GM21737 (cell line): ENCODE measurements at regions not wholly inside any gene's neighbourhood (a gene's known extent, or its start where the extent isn't known, plus 50 kb on each side); places are given as distances from the start of the nearest gene placed in this dataset.

Source experiments
- ATAC-seq: cut with Tn5 transposase; IDR thresholded peaks from one replicate; pipeline ENCODE4 v1.9.1; 2021; ENCODE audit warnings: mild to moderate bottlenecking, moderate library complexity; ENCODE audit not compliant: unreplicated experiment

DNA sequence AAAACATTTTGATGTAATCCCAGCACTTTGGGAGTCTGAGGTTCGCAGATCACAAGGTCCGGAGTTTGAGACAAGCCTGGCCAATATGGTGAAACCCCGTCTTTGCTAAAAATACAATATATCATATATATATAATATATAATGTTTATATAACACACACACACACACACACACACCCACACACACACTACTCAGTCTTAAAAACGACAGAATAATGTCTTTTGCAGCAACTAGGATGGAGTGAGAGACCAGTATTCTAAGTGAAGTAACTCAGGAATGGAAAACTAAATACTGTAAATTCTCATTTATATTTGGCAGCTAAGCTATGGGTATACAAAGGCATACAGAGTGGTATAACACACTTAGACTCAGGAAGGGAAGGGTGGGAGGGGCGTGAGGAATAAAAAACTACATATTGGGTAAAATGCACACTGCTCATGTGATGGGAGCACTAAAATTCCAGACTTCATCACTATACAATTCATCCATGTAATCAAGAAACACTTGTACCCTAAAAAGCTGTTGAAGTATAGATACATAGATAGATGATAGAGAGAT, 231.2 kb upstream of the SEMA3A start:
- ATAC-seq: no peak

DNA sequence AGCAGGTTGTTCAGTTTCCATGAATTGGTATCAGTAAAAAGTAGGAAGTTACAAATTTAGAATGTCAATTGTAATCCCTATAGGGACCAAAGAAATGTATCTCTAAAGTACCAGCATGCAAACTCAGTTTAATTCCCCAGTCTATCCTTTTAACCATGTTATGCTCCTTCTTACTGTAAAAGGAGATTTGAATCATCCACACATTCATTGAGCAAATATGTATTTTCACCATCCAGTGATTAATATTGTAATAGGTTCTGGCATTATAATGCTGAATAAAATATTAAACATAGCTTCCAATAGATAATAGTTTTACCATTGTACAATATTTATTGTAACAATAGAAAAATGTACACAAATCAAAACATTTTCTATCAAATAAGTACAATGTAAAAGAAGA, 228.2 kb upstream of the SEMA3A start:
- ATAC-seq: no peak

GRCh38 chr7:84412161-84412969, 217.8 kb upstream of the SEMA3A start:
- no peak for ATAC-seq

GRCh38 chr7:84399661-84400060, 205.1 kb upstream of the SEMA3A start:
- no peak for ATAC-seq

DNA sequence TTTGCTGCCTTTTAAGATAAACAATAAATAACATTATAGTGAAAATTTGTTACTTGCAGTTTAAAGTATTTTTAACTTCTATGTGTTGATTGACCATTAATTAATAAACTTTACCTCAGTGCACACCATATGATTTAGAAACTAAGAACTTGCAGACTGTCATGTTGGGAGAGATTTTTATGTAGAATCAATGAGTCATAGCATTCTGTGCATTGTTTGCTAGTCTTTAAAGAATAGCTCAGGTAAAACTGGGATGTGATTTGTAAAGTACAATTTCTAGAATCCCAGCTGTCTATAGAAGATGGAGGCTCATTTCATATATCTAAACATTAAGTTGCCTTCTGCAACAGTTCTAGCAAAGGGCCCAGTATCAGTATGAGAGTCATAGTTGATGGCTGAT, 199.6 kb upstream of the SEMA3A start:
- no peak for ATAC-seq

DNA sequence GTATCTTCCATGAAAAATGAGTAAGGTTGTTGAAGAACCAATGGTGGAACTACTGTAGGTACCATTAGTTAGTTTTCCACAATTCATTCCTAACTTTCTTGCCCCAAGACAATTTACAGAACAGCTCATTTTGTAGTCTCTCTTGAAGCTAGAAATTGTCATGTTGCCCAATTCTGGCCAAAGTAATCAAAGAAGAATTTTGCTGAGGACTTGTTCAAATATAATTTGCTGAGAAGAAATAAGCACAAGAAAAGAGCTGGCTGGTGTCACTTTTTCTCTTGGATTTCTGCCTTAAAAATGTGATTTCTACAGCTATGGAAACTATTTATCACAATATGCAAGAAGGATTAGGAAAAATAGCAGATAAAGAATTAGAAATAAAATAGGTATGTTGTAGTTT, 199.2 kb upstream of the SEMA3A start:
- ATAC-seq: no peak

DNA sequence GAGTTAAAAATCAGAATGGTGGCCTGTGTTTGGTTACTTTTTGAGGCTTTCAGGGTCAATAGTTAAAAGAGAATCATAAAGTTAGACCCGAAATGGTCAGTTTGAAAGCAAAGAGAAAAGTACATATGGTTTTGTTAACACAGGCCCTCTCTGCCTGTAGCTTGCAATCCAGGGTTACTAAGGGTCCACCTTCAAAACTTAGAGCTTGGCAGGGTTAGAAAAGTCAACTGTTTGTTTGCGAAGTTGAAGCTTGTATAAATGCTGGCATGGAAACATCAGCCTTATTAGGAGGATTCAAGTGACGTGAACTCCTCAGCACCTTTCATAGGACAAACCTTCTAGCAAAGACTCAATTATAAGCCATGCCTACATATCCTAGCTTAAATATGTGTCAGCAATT, 196.3 kb upstream of the SEMA3A start:
- no peak for ATAC-seq

DNA sequence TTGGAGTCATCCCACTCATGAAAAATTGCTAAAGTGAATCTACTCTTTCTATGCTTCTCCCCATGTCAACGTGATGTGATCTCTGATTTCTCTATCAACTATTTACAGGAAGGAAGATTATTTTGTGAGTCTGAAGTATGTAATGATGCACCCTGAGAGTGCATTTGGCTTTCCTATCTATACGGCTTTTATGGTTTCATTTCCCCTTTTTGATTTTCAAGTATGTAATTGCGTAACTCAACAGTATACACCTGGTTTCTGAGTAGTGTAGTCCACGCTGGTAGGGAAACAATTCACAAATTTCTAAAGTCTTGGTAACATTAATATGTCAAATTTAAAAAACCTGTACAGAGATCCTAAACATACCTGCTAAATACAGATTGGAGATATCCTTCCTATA, 194.7 kb upstream of the SEMA3A start:
- peak; percentile 99 for ATAC-seq

DNA sequence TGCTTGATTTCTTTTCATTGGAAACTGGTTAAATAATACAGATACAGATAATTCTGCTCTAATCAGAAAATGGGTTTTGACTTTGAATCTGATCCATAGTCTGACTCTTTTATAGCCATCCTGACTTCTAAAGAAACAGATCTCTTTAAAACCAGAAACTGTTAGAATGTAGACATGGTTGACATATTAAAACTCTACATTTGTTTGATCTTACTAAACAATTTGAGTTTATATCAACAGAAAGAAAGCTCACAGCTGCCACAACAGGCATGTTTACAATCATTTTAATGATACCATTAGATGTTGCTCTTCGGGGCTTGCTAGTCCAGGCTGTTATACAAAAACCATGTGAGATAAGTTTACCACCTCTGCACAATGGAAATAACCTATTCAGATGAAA, 193.0 kb upstream of the SEMA3A start:
- no peak for ATAC-seq

DNA sequence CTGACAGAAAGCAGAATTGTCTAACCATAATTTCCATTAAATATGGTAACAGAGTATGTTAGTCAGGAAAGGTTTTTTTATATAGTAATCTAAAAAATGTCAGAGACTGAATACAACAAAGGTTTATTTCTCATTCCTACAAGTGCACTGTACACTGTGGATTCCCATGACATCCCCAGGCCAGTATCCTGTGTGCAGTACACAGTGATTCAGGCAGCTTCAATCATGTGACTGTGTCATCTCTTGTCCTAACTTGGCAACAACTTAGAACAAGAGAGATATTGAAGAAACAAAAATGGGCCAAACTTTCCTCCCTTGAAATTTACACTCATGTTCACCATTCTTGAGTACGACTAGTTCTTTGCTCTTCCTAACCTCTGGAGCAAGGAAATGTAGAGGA, 189.8 kb upstream of the SEMA3A start:
- no peak for ATAC-seq

GRCh38 chr7:84379446-84379845, 184.9 kb upstream of the SEMA3A start:
- no peak for ATAC-seq

DNA sequence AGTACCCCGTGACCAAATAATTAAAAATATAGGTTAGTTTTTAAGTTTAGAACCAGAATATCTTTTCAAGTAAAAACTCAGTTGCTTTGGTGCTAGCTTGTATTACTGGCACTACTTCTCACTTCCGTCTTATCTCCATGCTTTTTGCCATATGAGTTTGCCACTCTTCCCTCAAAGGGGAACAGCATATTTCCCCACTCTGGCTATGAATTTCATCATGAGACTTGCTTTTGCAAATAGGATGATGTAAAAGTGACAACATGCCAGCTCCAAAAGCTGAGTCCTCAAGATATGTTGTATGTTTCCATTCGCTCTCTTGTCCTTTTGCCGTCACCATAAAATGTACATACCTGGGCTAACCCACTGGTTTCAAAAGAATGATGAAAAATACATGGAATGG, 178.1 kb upstream of the SEMA3A start:
- ATAC-seq: no peak

- ATAC-seq: no peak
Measured at GRCh38 chr7:84372155-84372621, 177.6 kb upstream of the SEMA3A start.

GRCh38 chr7:84370114-84370513, 175.5 kb upstream of the SEMA3A start:
- no peak for ATAC-seq

GRCh38 chr7:84368122-84368521, 173.5 kb upstream of the SEMA3A start:
- no peak for ATAC-seq

GRCh38 chr7:84364708-84365107, 170.1 kb upstream of the SEMA3A start:
- ATAC-seq: no peak

- no peak for ATAC-seq
Measured at GRCh38 chr7:84363741-84364140, 169.2 kb upstream of the SEMA3A start.

- no peak for ATAC-seq
Measured at GRCh38 chr7:84362828-84363227, 168.2 kb upstream of the SEMA3A start.

GRCh38 chr7:84362360-84362759, 167.8 kb upstream of the SEMA3A start:
- no peak for ATAC-seq

DNA sequence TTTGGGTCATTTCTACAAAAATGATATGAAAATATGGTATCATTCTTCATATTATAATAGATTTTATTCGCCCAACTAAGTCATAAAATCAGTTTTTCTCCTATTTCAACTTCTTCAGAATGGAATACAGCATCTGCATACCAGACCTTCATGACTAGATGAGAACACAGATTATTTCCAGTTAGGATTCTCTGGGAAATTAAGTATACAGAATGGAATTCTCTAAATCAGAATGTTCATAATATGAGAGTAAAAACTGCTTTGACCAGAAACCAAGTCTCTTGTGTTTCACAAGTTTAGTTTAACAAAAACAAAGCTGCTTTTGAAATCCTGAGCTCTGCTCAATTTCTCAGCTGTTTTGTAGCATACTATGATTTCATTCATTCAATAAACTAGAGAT, 160.3 kb upstream of the SEMA3A start:
- ATAC-seq: no peak

- ATAC-seq: no peak
Measured at GRCh38 chr7:84354030-84354429, 159.4 kb upstream of the SEMA3A start.

DNA sequence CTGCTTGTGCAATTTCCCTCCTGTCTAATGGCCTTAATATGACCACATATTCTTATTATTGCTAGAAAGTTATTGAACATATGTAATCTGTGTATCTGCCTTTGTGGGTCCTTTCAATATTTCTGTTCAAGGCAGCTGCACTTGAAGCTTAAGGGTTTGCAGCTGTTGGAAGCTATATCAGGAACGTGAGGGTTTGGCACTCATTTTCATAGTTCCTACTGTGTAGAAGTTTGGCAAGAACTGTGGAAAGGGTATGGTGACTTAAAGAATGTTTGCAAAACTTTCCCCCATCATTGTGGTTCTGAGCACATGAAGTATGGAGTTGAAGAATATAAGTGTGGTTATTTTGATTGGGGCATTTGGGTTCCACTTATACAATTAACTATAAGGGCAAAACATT, 144.7 kb upstream of the SEMA3A start:
- ATAC-seq: no peak

DNA sequence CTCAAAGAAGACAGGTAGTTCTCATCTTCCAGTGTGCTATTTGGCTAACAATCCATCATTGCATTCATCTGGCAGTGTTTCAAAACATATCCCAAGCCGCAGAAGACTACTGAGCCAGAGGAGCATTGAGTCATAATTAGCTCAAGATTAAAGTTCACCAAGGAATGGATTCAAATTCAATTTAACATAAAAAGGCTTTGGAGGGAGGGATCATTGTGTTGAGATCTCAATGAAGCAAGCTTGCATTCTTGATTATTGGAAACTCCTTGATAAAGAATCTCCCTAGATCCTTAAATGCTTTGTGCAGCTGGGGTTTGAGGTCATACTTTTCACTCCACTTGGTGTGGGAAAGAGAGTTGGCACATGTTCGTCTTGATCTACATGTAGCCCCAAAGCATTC, 142.8 kb upstream of the SEMA3A start:
- ATAC-seq: no peak
